Right atrium auricular region (tissue), 2 donors: ENCODE measurements at regions not wholly inside any gene's neighbourhood (a gene's known extent, or its start where the extent isn't known, plus 50 kb on each side); places are given as distances from the start of the nearest gene placed in this dataset.
"Not testable (repeated sequence)": the region's sequence is repeated elsewhere in the genome, so short reads cannot be mapped to it uniquely, and the experiment has no call there.

Experiments used
- DNase-seq: peaks from one replicate; pipeline ENCODE4 v3.0.0-alpha.2; 2019; ENCODE audit warnings: low spot score
- H3K27ac ChIP-seq, 2 donors: fragments of 200-600 bp; sonication (generic); 1 replicate in 1 of 2; 2 replicates in 1 of 2; pipeline ENCODE4 v1.5.1; 2016 to 2019
- H3K27me3 ChIP-seq, 2 donors: fragments of 200-600 bp; sonication (generic); one replicate each; pipeline versions ENCODE4 v1.5.1 to v1.6.0; 2017 to 2019
- H3K36me3 ChIP-seq: fragments of 200-600 bp; sonication (generic); one replicate; pipeline ENCODE4 v1.5.1; 2016
- H3K4me1 ChIP-seq, 2 donors: fragments of 200-600 bp; sonication (generic); one replicate each; pipeline versions ENCODE4 v1.5.1 to v1.6.0; 2017 to 2019
- H3K4me3 ChIP-seq, 2 donors: fragments of 200-600 bp; sonication (generic); 1 replicate in 1 of 2; 2 replicates in 1 of 2; pipeline ENCODE4 v1.5.1; 2017 to 2019; ENCODE audit warnings: mild to moderate bottlenecking in 1 of 2, moderate library complexity in 1 of 2
- H3K9me3 ChIP-seq, 2 donors: fragments of 200-600 bp; sonication (generic); one replicate each; pipeline ENCODE4 v1.5.1; 2019
- CTCF ChIP-seq, 2 donors: fragments of 200-600 bp; sonication (generic); IDR thresholded peaks; one replicate each; pipeline ENCODE4 v1.5.1; 2019; ENCODE audit warnings: antibody characterized with exemption in 2 of 2

- Histone ChIP-seq H3K4me3 (no peak overlapping the region), H3K27me3 (no peaks in the 10 kb centered on the region), H3K4me1 (no peaks in the 10 kb centered on the region), H3K27ac (no peak overlapping the region), H3K36me3 (no peaks in the 10 kb centered on the region), H3K9me3 (no peaks in the 10 kb centered on the region)
- TF ChIP-seq CTCF (IDR thresholded peaks at IDR 0.05) = no peak
- no peak for DNase-seq
Observed at GRCh38 chr2:136284226-136285119, 166.5 kb upstream of the CXCR4 start.

DNA sequence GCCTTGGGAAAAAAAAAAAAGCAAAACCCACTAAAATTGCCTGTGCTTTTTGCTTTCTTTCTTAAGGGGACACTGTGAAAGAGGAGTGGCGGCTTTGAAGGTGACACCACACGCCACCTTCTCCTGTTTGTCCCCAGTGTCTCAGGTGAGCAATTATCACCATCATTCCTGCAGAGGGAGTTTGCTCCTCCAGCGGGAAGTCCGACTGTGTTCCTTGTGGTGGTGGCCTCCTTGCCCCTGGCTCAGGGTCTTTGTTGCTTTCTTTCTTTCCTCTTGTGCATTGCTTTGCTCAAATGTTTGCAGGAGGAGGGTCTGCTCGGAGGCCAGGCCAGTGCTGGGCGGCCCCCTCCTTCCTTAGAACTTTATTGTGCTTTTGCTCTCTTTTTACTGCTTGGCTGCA is 164.3 kb upstream of the CXCR4 start:
- H3K4me3 ChIP-seq = no peak overlapping the region
- H3K4me1 ChIP-seq = no peaks in the 10 kb centered on the region
- no peaks in the 10 kb centered on the region for H3K27me3 ChIP-seq
- H3K27ac ChIP-seq = no peak overlapping the region
- H3K36me3 ChIP-seq = no peaks in the 10 kb centered on the region
- no peak for TF ChIP-seq CTCF (IDR thresholded peaks at IDR 0.05)
- no peak for DNase-seq
- no peaks in the 10 kb centered on the region for H3K9me3 ChIP-seq

DNA sequence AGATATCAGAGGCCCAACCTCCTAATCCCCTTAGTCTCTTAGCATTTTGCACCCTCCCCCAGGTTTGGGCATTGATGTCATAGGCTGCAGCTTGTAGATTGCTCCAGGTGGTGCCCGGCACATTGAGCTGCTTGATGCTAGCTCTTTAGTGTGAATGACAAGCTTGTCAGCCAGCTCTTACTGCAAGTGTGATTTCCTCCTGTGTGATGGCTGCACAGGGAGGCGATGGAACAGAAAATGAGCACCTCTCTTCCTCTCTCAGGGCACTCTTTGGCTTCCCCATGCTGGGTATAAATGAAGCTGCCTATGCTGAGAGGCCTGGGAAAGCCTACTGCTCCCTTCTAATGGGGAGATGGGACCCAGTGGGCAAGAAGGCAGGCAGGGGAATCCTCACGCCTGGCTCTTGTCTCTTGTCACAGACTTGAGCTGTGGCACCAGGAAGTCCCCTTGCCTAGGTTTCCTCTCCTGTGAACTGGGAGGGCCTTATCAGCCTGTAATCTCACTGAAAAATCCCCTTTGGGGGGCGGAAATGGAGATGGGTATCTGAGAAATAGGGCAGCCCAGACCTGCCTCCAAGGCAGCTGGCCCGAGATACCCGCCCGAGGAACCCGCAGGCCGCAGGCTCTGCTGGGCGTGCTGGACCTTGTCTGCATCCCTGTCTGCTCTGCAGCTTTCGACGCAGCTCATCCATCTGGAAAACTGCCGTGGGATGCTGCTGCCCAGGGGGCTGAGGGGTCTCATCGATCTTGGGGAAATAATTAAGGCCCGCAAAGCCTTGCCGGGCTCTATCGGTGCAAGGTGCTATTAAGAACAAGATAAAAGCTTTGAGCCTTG is 163.5 kb upstream of the CXCR4 start:
- no peaks in the 10 kb centered on the region for H3K36me3 ChIP-seq
- no peaks in the 10 kb centered on the region for H3K4me1 ChIP-seq
- DNase-seq = no peak
- no peaks in the 10 kb centered on the region for H3K27me3 ChIP-seq
- H3K4me3 ChIP-seq = no peak overlapping the region
- TF ChIP-seq CTCF (IDR thresholded peaks at IDR 0.05) = no peak
- H3K27ac ChIP-seq = no peak overlapping the region
- no peaks in the 10 kb centered on the region for H3K9me3 ChIP-seq

- not testable (repeated sequence) for DNase-seq, H3K36me3 ChIP-seq, H3K4me1 ChIP-seq, H3K4me3 ChIP-seq, H3K27me3 ChIP-seq, H3K27ac ChIP-seq
- peaks cover 0 to 18% of the 10 kb centered on the region in 2 donors for H3K9me3 ChIP-seq
Observed at GRCh38 chr2:136266346-136266745, 148.4 kb upstream of the CXCR4 start.

GRCh38 chr2:136259551-136259950 is 141.6 kb upstream of the CXCR4 start:
- no peak overlapping the region for H3K4me3 ChIP-seq
- H3K27me3 ChIP-seq = no peaks in the 10 kb centered on the region
- H3K27ac ChIP-seq = no peak overlapping the region
- no peak for DNase-seq
- TF ChIP-seq CTCF (IDR thresholded peaks at IDR 0.05) = no peak
- no peaks in the 10 kb centered on the region for H3K36me3 ChIP-seq
- H3K9me3 ChIP-seq = no peaks in the 10 kb centered on the region
- H3K4me1 ChIP-seq = no peaks in the 10 kb centered on the region

DNA sequence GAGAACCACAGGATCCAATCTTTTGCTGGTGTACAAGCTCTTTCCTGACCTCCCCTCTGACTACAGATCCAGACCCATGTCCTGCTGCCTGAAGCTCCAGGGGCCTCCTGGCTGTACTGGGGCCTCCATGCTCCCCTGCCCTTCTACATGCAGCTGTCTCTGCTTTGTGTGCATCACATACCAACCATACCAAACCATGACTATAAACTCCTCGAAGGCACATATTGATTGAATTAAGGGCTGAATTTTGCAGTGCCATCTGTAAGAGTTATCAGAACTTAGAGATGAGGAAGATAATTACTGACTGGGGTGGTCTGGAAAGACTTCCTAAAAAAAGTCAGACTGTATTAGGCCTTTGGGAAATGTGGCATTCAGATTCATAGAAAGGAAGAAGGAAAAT is 139.9 kb upstream of the CXCR4 start:
- no peak for DNase-seq
- Histone ChIP-seq H3K4me3 (no peak overlapping the region), H3K27ac (no peak overlapping the region), H3K9me3 (no peaks in the 10 kb centered on the region), H3K4me1 (no peaks in the 10 kb centered on the region), H3K27me3 (no peaks in the 10 kb centered on the region), H3K36me3 (no peaks in the 10 kb centered on the region)
- no peak for TF ChIP-seq CTCF (IDR thresholded peaks at IDR 0.05)
